ENCODE measurements at regions not wholly inside any gene's neighbourhood (a gene's known extent, or its start where the extent isn't known, plus 50 kb on each side); places are given as distances from the start of the nearest gene placed in this dataset.

DNA sequence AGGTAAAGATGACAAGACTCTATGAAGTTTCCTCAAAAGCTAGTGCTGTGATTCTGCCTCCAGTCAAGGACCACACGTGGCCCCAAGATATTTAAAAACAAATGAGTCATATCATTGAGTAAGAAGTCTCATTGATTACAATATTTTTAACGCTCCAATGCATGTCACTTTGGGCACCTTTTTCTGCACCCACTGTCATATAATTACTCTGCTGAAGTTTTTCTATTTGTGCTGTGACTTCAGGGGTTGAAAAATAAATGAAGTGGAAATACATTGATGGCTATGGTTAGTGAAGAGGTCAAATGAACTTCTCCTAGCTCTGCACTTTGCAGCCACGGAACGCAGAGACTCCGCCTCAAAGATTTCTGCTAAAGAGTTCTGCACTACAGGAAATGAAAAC, 344.3 kb upstream of the KYNU start:
- TF ChIP-seq POLR2A (IDR thresholded peaks at IDR 0.05; ENCODE audit: low read length), result no peak
- no peak for TF ChIP-seq GATA1 (IDR thresholded peaks at IDR 0.05; ENCODE audit: low read depth, low read length)
